ENCODE measurements at regions not wholly inside any gene's neighbourhood (a gene's known extent, or its start where the extent isn't known, plus 50 kb on each side); places are given as distances from the start of the nearest gene placed in this dataset.

DNA sequence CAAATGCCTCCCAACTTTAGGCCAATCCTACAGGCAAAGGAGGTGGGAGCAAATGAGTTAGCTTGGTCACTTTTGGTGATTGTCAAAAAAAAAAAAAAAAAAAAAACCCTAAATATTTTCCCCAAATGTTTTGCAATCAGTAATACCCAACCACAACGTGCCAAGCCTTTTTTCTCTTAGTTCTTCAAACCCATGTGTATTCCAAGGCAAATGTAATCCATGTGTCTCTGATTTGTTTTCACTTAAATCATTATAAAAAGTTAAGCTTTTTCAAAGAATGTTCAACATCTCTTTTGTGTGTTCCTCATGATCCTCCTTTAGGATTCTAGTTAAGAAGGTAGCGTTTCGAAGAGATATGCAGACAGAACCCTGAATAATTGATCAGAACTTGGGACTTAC is 328.4 kb downstream of the PAPSS1 start:
- DNase-seq (ENCODE audit: low read depth), result no peak

DNA sequence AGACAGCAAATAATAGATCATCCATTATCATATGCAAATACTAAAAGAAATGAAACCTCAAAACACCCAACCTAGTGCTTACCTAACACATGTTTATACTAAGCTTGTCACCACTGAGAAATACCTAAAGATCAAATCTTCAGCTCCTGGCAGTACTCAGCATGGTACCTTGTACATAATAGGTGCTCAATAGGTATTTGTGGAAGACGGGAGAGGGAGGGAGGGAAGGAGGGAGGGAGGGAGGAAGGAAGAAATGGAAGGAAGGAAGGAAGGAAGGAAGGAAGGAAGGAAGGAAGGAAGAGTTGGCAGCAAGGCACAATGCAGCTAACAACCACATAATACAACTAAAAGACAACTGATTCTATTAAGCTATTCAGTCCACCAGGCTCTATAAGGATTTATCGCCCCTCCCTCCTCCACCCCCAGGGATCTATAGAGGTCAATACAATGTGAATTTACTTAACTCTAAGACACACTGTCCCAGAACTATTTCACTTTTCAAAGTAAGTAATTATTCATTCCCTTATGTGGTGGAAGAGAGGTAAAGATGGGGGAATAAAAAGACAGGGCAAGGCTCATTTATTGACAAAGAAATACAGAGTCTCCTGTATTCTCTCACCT is 328.9 kb downstream of the PAPSS1 start:
- DNase-seq (ENCODE audit: low read depth), result no peak

DNA sequence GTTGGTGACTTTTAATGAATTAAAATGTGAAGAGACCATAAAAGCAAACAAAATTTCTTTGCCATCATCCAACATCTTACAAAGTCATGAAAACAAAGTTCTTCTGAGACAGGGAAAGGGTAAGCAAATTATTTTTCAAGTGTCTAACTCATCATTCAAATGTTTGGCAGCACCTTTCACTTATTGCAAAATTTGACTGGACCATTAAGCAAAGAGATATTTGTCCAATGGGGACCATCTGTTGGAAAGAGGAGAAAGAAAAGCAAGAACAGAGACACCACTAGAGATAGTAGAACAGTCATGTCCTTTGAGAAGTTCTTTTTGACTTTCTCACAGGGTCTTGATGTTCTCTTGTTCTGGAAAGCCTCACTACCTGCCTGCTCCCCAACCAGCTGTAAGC is 330.1 kb downstream of the PAPSS1 start:
- DNase-seq (ENCODE audit: low read depth), result no peak

DNA sequence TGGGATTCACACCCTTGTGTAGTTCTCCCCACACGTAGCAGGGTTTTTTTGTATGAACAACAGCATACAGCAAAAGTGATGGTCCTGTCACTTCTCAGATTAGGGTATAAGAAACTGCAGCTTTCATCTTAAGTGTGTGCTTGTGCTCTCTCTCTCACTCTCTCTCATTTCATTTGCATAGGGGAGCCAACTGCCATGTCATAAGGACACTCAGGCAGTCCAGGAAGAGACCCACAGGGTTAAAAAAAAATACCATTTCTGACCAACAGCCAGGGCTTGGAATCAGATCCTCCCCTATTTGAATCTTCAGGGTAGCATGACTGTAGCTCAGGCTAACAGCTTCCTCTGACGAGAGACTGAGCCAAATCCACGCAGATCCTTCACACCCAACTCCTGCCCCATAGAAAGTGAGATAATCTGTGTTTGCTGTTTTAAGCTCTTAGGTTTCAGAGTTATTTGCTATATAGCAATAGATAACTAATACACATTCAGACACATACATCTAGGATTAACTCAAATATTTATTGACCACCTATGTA is 331.2 kb downstream of the PAPSS1 start:
- DNase-seq (ENCODE audit: low read depth), result no peak

DNA sequence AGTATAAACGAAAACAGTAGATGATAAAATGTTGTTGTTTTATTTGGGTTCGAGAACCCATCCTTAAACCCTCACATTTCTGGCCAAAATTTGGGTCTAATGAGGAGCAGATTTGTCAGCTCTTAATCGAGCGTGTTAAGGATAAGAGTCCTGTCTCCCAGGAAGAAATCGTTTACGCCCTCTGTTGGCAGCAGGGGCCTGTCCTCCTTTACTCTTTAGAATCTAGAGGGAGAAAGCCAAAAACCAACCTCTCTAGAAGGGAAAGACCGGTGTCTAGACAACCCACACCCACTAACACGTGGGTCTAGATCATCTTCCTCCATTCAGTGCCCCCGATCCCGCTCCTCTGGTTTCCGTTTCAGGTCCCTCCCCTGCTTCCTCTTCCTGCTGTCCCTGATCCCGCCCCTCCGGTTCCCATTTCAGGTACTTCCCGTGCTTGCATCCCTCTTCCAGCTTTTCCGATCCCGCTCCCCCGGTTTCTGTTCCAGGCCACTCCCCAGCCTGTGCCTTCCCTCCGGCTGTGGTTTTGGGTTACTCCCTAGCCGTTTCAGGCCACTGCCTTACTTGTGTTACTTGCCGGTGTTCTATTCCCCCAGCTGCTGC is 339.1 kb downstream of the PAPSS1 start:
- no peak for DNase-seq (ENCODE audit: low read depth)

DNA sequence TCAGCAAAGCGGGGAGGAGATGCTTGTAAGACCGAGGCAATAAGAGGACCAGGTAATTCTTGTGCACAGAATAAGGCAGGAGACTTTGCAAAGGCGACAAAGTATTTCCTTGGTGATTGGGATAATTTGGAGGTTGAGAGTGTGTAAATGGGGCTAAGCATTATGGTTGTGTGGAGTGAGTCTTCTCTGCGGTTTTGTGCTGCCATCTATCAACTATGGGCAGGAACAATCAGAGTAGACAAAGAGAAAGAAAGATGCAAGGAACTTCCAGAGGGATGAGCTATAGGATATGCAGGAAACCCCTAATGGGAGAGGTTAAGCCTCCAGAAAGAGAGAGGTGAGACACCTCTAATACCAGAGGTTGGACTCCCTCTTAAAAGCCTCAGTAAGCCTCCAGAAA is 339.8 kb downstream of the PAPSS1 start:
- no peak for DNase-seq (ENCODE audit: low read depth)

DNA sequence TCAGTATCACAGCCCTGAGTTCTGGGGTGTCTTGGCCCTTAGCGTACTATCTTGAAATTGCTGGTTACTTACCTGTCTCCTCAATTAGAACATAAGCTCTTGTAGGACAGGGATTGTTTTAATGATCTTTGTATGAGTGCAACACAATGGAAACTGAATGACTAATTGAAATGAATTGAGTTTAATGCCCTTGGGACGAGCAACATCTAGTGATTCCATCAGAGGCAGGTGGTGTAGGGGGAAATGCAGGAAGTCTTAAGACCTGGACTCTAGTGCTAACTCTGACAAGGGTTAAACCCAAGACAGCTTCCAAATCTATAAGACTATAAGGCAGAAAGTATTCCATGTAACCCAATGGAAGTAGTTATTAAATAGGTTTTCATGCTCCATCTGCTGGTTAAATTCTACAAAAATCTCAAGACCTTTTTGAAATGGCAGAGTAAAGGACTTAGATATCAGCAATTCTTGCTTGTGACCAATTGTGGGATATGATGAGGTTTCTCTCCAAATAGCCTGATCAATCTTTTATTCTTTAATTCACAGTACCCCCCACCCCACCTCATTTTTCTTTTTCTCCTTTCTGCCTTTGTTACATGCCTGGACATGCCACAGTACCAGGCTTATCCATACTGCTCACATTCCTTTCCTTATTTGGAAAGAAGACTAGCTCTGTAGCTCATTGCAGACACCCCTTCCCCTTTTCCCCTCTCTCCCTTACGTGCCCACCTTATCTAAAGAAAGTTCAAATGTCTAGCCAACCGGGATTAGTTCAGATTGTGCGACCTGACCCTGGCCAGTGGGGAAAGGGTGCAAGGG is 340.8 kb downstream of the PAPSS1 start:
- DNase-seq (ENCODE audit: low read depth), result peak; percentile 49

DNA sequence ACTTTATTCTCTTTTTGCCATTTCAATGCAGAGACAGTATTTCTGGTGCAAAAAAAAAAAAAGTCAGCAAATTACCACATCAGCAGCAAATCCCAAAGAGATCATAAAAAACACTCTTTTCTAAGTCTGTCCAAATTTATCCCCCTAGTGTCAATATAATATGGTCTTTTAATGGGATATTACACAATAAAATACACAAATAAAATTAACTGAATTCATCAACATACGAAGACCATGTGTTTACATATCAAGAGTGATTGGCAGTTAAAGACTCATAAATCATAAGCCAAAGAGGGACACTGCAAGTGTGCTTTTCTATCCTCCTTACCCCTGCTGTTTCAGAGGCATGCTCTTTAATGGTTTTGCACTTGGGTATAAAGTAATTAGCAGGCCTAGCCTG is 340.2 kb upstream of the DKK2 start:
- DNase-seq (ENCODE audit: low read depth), result no peak

DNA sequence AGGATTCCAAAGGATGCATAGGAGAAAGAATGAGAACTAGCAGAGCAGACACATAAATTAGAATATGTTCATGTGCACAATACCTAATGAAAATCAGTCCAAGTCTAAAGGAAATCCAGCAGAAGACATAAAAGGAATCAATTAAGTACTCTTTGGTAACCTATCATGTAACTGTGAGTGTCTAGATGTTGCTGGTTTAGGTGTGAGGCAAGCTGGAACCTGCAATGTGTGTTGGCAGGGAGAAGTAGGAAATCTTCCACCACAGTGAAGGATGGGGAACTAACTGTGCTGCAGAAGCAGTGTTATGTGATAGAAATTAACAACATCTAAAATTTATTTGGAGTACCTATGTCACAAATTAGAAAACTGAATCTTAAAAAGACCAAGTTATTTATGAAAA is 330.8 kb upstream of the DKK2 start:
- no peak for DNase-seq (ENCODE audit: low read depth)

DNA sequence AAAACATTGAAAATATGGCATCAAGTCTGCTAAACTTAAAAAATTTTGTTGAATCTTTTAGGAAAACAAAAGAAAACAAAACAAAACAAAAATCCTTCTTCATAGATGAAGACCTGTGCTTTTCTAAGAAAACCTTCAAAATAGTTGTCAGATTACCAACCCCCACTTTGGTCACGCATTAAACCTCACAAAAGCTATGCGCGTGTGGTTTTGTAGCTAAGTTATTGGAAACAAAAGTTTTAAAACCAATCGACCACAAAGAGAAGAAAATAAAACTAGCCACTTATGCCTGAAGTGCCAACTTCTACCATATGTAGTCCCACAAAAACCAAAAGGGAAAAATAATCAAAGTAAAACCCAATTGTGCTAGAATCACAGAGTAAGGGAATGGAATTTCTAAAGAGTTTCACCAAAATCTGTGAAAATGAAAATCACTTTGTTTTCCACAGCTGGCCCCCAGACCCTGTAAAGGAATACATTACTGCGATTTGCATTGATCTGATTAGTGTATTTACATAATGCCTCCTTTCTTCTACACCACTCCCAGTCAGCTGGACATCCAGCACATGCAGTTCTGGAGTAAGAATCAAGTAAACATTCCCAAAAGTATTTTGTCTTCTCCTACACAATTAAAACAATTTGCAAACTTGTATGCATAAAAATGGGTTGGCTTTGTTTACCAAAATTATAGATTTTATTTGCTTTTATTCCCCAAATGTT is 330.1 kb upstream of the DKK2 start:
- DNase-seq (ENCODE audit: low read depth), result no peak

DNA sequence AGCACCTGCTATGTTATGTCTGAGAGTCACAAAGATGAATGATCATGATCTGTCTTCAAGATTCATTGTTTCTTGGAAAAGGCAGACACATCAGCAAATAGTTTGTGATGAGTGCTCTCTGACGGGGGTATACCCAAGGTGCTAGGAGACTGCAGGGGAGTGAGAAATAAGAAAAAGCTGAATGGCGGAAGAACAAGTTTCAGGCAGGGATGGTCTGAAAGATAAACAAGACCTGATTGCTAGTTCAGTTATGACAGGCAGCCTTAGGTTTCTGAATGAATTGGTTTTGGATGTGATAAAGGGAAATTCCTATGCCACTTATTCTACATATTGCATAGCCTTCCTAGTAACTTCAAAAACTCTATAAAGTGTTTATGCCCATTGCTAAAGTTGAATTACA is 327.0 kb upstream of the DKK2 start:
- DNase-seq (ENCODE audit: low read depth), result no peak

DNA sequence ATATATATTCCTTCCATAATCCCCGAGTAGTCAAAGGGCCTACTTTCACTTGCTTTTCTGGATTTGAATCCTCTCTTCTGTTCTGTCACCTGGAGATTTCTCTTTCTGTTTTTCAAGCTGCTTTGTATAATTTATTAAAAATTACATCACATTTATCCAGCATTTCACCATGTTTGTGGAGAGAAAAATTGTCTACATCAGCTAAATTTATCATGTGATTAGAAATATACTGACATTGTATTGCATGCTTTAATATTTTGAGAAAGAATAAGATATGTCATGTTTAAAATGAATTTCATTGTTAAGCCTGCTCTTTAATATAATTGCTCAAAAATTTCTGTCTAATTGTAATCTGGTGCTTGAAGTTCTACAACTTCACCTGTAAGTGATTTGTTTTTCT is 323.1 kb upstream of the DKK2 start:
- DNase-seq (ENCODE audit: low read depth), result no peak

DNA sequence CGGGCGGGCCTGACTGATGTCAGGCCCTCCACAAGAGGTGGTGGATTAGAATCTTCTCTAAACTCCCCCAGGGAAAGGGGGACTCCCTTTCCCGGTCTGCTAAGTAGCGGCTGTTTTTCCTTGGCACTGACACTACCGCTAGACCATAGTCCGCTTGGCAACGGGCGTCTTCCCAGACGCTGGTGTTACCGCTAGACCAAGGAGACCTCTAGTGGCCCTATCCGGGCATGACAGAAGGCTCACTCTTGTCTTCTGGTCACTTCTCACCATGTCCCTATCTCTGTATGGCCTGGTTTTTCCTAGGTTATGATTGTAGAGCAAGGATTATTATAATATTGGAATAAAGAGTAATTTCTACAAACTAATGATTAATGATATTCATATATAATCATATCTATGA is 318.2 kb upstream of the DKK2 start:
- peak; percentile 39 for DNase-seq (ENCODE audit: low read depth)

DNA sequence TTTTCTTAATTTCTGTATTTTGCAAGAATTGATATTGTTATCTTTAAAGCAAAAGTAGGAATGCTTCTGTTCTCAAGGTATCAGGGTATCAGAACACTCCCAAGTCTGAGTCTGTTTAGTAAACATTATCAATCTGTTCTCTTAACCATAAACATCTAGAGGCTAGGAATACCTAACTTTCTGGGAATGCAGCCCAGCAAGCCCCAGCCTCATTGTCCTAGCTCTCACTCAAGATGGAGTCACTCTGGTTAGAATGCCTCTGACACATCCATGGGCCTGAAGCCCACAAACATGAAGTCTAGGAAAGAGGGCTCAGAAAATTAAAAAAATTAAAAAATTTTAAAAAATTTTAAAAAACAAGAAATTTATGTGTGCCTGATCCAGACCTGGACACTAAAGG is 315.1 kb upstream of the DKK2 start:
- DNase-seq (ENCODE audit: low read depth), result no peak

DNA sequence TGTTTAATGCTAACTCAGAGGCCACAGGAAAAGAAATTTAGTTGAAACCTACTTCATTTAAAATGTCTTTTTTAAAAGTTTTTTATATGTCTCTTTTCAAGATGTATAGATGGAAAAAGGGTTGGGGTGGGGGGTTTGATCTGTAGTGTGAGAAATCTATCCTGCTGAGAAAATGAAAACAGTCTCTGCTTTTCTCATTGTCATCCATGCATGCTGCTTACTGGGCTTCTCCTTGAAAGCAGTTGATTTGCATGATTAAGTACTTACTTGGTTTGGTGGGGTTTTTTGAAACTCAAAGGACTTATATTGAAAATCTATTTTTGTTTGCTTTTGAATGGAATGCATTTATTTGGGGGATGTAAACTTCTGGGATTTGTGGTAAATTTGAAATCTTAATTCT is 313.6 kb upstream of the DKK2 start:
- no peak for DNase-seq (ENCODE audit: low read depth)

DNA sequence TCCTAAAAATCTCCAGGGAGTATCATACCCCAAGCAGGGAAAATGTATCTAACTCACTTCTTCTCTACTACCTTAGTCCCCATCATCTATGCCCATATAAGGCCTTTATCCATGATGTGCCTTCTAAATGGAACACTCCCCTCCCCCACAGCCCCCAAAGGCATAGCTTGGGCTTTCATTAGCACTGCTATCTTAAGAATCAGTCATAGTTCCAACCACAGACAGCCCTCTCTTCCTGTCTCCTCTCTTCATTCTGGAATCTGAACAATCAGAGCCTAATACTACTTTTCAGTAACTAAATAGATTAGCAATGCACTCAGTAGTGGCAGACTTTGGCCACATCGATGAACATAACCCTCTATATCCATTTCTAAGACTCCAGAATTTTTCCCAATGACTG is 313.2 kb upstream of the DKK2 start:
- DNase-seq (ENCODE audit: low read depth), result peak; percentile 43

DNA sequence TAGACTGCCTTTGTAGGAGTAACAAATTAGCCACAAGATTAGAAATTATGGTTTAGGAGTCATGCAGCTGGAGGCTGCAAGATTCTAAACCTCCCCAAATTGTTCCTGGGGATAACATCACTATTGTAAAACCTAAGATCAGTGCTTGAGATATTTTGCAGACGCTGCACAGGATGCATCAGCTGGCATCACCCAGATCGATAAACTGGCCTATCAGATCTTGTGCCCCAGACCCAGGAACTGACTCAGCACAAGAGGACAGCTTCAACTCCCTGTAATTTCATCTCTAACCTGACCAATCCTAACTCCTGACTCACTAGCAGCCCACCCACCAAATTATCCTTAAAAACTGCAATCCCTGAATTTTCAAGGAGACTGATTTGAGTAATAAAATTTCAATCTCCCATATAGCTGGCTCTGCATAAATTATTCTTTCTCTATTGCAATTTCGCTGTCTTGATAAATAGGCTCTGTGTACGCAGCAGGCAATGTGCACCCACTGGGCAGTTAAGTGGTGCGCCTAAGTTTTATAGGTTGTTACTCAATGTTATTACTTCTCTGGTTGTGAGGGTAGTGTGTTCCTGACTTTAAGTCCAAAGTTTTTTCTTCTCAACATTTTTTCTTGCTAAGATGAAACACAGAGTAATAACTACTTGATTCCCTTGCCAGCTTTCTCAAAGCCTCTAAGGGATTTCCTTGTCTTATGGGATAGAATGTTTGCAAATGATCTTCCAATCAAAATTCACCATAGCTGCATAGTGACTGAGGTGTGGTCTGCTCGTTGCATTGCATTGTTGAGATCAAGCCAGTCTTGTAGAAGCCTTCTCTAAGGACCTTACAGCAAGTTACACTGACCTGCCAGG is 312.3 kb upstream of the DKK2 start:
- DNase-seq (ENCODE audit: low read depth), result no peak

DNA sequence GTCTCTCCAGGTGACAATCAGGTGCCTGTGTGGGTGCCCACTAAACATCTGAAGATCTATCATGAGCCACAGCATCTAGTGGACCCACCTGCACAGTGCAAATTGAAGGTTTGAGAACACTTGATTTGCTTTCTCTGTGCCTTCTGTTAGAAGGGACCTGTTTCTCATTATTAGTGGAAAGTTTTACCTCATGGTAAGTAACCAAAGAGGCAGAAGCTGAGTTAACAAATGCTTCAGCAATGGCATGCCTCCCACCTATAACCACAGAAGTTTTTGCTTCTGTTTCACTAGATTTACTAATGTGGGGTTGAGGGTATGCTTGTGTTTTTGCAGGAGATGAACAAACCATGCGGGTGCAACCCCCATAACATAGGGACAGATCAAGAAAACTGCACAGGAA is 297.4 kb upstream of the DKK2 start:
- DNase-seq (ENCODE audit: low read depth), result peak; percentile 41

DNA sequence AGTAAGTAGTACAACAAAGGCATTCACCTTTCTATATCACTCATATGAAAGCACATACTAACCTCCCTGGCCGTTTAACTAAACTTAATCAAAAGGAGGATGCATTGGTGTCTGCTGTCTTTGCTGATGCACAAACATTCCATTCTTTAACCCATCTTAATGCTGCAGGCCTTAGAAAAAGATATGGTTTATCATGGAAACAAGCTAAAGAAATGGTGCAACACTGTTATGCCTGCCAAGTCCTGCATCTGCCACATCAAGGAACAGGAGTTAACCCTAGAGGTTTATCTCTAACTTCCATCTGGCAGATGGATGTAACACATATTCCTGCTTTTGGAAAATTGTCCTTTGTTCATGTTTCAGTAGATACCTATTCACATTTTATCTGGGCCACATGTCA is 296.5 kb upstream of the DKK2 start:
- peak; percentile 85 for DNase-seq (ENCODE audit: low read depth)

DNA sequence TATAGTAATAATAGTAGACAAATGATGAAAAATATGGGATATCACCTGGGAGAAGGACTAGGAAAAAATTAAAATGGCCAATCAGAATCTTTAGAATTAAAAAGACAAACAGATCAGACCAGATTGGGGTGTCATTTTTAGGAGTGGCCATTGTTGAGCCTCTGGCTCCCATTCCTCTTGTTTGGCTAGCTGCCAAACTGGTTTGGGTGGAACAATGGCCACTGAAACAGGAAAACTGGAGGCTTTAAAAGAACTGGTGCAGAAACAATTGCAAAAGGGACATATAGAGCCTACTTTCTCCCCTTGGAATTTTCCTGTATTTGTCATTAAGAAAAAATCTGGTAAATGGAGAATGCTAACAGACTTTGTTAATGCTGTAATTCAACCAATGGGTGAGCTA is 294.8 kb upstream of the DKK2 start:
- no peak for DNase-seq (ENCODE audit: low read depth)

DNA sequence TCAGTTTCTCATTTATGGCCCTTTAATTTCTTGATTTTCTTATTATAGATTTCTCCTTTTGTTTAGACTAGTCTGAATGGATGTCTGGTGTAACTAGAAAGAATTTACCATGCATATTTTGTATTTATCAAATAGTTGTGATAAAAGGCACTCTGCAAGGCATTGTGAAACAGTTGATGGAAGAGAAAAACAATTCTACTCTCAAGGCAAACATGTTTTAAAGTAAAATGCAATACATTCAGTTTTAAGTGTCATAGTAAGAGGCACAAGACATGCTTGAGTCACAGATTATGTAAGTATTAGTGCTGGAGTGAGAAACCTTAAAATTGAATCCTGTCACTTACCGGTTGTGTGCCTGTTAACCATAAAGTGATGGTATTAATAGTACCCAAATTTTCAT is 283.3 kb upstream of the DKK2 start:
- DNase-seq (ENCODE audit: low read depth), result peak; percentile 62

DNA sequence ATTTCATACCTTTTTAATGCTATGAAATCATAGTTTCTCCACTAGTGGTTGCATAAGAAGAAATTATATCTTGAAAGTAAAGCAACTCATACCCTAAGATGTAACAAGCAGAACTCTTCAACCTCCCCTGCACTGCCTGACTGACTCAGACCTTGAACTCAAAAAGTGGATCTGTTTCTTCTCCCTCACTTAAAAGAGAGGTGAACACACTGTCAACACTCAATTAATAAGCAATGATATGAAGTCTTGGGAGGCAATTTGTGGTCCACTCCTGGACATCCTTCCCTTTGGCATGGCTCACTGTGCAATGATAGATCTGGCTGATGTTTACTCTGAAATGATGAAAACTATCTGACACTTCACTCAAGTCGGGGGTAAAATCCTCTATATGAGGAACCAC is 282.0 kb upstream of the DKK2 start:
- peak; percentile 95 for DNase-seq (ENCODE audit: low read depth)

All from amniotic epithelial cell (primary cell).